ENCODE measurements at regions not wholly inside any gene's neighbourhood (a gene's known extent, or its start where the extent isn't known, plus 50 kb on each side); places are given as distances from the start of the nearest gene placed in this dataset.

GRCh38 chr6:146990821-146991798 is 213.1 kb upstream of the STXBP5 start:
- Histone ChIP-seq H3K36me3 (ENCODE audit: insufficient read depth) (no peaks in the 10 kb centered on the region), H3K79me2 (ENCODE audit: insufficient read depth, low read depth) (no peaks in the 10 kb centered on the region), H3K4me3 (IDR thresholded peaks at IDR 0.05; ENCODE audit: insufficient read depth, low read depth, low read length) (no peak overlapping the region), H4K20me1 (ENCODE audit: insufficient read depth) (no peaks in the 10 kb centered on the region), H2AFZ (ENCODE audit: low read depth) (no peak overlapping the region), H3K4me2 (no peak overlapping the region), H3K9ac (no peak overlapping the region), H3K27ac (no peak overlapping the region), H3K27me3 (ENCODE audit: insufficient read depth, low read depth) (no peaks in the 10 kb centered on the region), H3K4me1 (ENCODE audit: low read depth, poor library complexity, severe bottlenecking) (no peaks in the 10 kb centered on the region)
- TF ChIP-seq, protein P1, sequence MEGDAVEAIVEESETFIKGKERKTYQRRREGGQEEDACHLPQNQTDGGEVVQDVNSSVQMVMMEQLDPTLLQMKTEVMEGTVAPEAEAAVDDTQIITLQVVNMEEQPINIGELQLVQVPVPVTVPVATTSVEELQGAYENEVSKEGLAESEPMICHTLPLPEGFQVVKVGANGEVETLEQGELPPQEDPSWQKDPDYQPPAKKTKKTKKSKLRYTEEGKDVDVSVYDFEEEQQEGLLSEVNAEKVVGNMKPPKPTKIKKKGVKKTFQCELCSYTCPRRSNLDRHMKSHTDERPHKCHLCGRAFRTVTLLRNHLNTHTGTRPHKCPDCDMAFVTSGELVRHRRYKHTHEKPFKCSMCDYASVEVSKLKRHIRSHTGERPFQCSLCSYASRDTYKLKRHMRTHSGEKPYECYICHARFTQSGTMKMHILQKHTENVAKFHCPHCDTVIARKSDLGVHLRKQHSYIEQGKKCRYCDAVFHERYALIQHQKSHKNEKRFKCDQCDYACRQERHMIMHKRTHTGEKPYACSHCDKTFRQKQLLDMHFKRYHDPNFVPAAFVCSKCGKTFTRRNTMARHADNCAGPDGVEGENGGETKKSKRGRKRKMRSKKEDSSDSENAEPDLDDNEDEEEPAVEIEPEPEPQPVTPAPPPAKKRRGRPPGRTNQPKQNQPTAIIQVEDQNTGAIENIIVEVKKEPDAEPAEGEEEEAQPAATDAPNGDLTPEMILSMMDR (conservative IDR thresholded peaks at IDR 0.05; ENCODE audit: low read depth, low read length), result no peak

- Histone ChIP-seq H3K4me3 (IDR thresholded peaks at IDR 0.05; ENCODE audit: insufficient read depth, low read depth, low read length) (no peak overlapping the region), H3K4me1 (ENCODE audit: low read depth, poor library complexity, severe bottlenecking) (no peaks in the 10 kb centered on the region), H3K36me3 (ENCODE audit: insufficient read depth) (no peaks in the 10 kb centered on the region), H3K27ac (no peak overlapping the region), H3K4me2 (no peak overlapping the region), H2AFZ (ENCODE audit: low read depth) (no peak overlapping the region), H4K20me1 (ENCODE audit: insufficient read depth) (no peaks in the 10 kb centered on the region), H3K79me2 (ENCODE audit: insufficient read depth, low read depth) (no peaks in the 10 kb centered on the region), H3K27me3 (ENCODE audit: insufficient read depth, low read depth) (no peaks in the 10 kb centered on the region), H3K9ac (no peak overlapping the region)
- TF ChIP-seq, protein P1 (conservative IDR thresholded peaks at IDR 0.05; ENCODE audit: low read depth, low read length), result no peak
Observed at GRCh38 chr6:146997062-146997461, 207.2 kb upstream of the STXBP5 start.

- no peak overlapping the region for H2AFZ ChIP-seq (ENCODE audit: low read depth)
Observed at GRCh38 chr6:146999766-147000165, 204.5 kb upstream of the STXBP5 start.

DNA sequence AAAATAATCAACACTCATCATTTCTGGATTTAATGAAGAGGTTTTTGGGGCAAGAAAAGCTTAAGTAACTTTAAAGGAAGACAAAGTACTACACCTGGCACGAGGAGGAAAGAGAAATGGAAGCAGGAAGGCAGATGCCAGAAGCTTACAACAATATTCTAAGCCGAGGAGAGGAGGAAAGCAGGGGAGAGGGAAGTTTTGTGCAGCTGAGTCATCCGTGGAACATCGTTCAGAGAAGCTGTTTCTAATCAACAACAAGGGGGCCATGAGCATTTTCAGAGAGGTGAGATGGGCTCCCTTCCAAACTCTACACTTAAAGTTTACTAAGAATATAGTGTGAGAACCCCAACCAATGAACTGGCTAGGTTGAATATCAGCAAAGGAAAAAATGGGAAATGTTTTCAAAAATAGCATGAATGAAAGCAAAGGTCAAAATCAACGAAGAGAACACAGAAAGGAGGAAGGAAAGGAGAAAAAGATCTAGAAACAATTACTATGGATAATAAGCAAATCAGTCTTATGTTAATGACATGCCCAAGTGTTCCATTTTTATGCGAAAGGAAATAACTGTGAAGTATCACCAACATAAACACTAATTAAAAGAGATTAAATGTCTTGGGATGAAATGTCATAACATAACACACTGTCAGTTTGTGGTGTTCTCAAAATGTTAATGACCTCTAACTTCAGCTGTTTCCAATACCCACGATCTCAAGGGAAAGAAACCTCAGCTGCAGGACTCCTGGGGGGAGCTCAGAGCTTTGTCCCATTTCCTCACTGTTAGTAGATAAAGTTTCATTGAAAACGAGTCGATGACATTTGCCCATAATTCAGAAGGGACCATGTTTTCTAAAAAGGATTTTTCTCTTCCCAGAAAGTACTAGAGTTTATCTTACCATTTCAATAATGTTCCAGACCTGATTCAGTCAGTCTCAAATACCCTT is 203.4 kb upstream of the STXBP5 start:
- no peaks in the 10 kb centered on the region for H3K36me3 ChIP-seq (ENCODE audit: insufficient read depth)
- no peak overlapping the region for H3K9ac ChIP-seq
- H2AFZ ChIP-seq (ENCODE audit: low read depth), result no peak overlapping the region
- no peaks in the 10 kb centered on the region for H3K79me2 ChIP-seq (ENCODE audit: insufficient read depth, low read depth)
- TF ChIP-seq, protein P1 (conservative IDR thresholded peaks at IDR 0.05; ENCODE audit: low read depth, low read length), result no peak
- no peak overlapping the region for H3K4me2 ChIP-seq
- no peak overlapping the region for H3K4me3 ChIP-seq (IDR thresholded peaks at IDR 0.05; ENCODE audit: insufficient read depth, low read depth, low read length)
- H3K27me3 ChIP-seq (ENCODE audit: insufficient read depth, low read depth), result no peaks in the 10 kb centered on the region
- H3K4me1 ChIP-seq (ENCODE audit: low read depth, poor library complexity, severe bottlenecking), result no peaks in the 10 kb centered on the region
- H4K20me1 ChIP-seq (ENCODE audit: insufficient read depth), result no peaks in the 10 kb centered on the region
- H3K27ac ChIP-seq, result no peak overlapping the region

More at GRCh38 chr6:146999766-147000165, 204.5 kb upstream of the STXBP5 start:
- no peak overlapping the region for H3K4me3 ChIP-seq (IDR thresholded peaks at IDR 0.05; ENCODE audit: insufficient read depth, low read depth, low read length)
- H3K4me2 ChIP-seq, result no peak overlapping the region
- no peak overlapping the region for H3K27ac ChIP-seq
- H3K36me3 ChIP-seq (ENCODE audit: insufficient read depth), result no peaks in the 10 kb centered on the region
- no peaks in the 10 kb centered on the region for H3K27me3 ChIP-seq (ENCODE audit: insufficient read depth, low read depth)
- H3K79me2 ChIP-seq (ENCODE audit: insufficient read depth, low read depth), result no peaks in the 10 kb centered on the region
- H3K4me1 ChIP-seq (ENCODE audit: low read depth, poor library complexity, severe bottlenecking), result no peaks in the 10 kb centered on the region
- TF ChIP-seq, protein P1 (conservative IDR thresholded peaks at IDR 0.05; ENCODE audit: low read depth, low read length), result no peak
- no peaks in the 10 kb centered on the region for H4K20me1 ChIP-seq (ENCODE audit: insufficient read depth)
- no peak overlapping the region for H3K9ac ChIP-seq

Data from KMS-11 (cell line).